ENCODE measurements at regions not wholly inside any gene's neighbourhood (a gene's known extent, or its start where the extent isn't known, plus 50 kb on each side); places are given as distances from the start of the nearest gene placed in this dataset.

DNA sequence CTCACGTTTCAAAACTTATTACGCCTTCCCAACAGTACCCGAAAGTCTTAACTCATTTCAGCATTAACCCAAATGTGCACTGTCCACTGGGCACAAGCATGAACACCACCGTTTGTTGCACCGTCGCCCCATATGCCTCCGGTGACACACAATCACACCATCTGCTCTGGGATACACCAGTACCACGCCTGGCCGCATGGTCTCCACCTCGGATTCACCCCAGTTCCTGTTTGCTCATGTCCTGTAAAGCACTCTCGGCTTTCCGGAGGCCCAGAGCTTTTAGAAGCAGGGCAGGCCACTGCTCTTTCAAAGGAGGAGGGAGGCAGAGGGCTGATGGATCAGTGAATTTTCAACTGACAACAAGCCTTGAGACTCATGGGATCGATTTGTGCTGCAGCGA, 1570.0 kb upstream of the DEFB115 start:
- Histone ChIP-seq H3K9ac (ENCODE audit: insufficient read length) (no peak overlapping the region), H3K27ac (no peak overlapping the region), H3K4me3 (no peak overlapping the region), H3K36me3 (ENCODE audit: insufficient read depth, low read length) (no peaks in the 10 kb centered on the region), H3K9me3 (ENCODE audit: low read depth, low read length) (no peaks in the 10 kb centered on the region)
- DNase-seq (ENCODE audit: low read depth, low spot score) = no peak
- TF ChIP-seq FOXP2 (optimal IDR thresholded peaks at IDR 0.05; ENCODE audit: control extremely low read depth, extremely low read length, insufficient read depth) (no peak), POLR2AphosphoS5 (IDR thresholded peaks at IDR 0.05; ENCODE audit: borderline replicate concordance, low read depth, low read length) (no peak), EZH2 (IDR thresholded peaks at IDR 0.05) (no peak)

DNA sequence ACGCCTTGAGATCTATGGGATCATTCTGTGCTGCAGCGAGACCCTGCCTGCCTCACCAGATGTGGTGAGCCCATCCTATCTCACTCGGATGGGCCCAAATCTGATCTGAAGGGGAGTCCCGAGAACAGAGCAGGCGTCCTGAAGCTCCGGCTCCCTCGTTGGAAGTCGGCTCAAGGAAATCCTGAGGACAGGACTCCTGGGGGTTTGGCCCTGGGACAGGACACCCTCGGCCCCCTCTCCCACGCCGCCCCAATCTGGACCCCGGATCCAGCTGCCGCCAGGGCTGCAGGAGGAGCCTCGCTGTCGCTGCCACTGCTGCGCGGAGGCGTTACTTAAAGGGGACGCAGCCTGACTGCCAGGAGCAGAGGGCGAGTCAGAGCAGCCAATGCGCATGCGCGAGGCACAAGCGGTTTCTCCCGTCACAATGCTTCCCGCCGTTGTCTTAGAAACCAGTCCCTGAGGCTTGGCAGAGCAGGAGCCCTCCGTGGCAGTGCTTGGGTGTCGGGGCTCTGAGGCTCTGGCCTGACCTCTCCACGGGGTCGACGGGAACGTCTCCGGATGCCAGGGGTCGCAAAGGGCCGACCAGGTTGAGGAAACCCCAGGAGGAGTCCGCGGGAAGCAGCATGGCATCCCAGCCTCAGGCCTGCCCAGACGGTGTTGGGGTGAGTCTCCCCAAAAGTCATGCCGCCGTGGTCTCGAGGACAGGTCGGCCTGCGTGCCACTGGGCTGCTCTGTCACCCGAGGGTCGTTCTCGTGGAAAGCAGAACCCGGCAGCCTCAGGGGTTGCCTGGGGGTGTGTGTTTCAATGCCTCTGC, 1567.8 kb upstream of the DEFB115 start:
- no peak for TF ChIP-seq FOXP2 (optimal IDR thresholded peaks at IDR 0.05; ENCODE audit: control extremely low read depth, extremely low read length, insufficient read depth)
- no peak for TF ChIP-seq EZH2 (IDR thresholded peaks at IDR 0.05)
- no peak for TF ChIP-seq POLR2AphosphoS5 (IDR thresholded peaks at IDR 0.05; ENCODE audit: borderline replicate concordance, low read depth, low read length)
- no peak for DNase-seq (ENCODE audit: low read depth, low spot score)
- Histone ChIP-seq H3K9ac (ENCODE audit: insufficient read length) (no peak overlapping the region), H3K27ac (no peak overlapping the region), H3K36me3 (ENCODE audit: insufficient read depth, low read length) (no peaks in the 10 kb centered on the region), H3K4me3 (no peak overlapping the region), H3K9me3 (ENCODE audit: low read depth, low read length) (no peaks in the 10 kb centered on the region)

DNA sequence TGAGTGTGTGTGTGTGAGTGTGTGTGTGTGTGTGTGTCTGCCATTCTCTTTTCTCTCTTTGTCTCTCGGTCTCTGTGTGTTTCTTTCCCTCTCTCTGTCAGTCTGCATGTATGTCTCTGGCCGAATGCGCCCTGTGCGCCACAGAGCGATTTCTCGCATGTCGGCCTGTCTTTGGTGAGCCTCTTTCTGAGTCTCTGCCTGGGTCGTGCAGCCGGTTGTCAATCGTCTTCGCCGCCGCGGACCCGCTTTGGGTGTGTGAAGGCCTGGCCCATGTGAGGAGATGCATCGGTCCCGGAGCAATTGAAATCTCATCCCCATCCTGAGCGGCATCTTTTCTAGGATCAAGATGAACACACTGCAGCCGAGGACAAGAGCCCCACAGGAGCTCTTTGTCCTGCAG, 1567.2 kb upstream of the DEFB115 start:
- H3K36me3 ChIP-seq (ENCODE audit: insufficient read depth, low read length) = no peaks in the 10 kb centered on the region
- H3K9ac ChIP-seq (ENCODE audit: insufficient read length) = no peak overlapping the region

DNA sequence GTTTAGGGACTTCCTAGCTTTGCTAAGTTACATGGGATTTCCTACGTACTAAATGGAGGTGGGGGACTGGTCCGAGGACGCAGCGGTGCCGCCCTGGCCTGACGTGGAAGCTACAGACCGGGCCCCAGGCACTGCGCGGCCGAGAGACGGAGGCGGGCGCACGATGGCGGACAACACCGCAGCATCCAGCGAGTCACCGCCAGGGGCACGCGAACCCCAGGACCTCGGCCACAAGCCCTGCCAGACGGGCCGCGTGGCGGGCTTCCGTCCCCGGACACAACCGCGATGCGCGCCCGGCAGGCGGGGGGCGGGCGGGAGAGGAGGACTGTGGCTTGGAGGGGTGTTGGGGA, 1516.9 kb upstream of the DEFB115 start:
- no peak overlapping the region for H3K9ac ChIP-seq (ENCODE audit: insufficient read length)
- no peaks in the 10 kb centered on the region for H3K9me3 ChIP-seq (ENCODE audit: low read depth, low read length)
- H3K27ac ChIP-seq = no peak overlapping the region
- TF ChIP-seq POLR2AphosphoS5 (IDR thresholded peaks at IDR 0.05; ENCODE audit: borderline replicate concordance, low read depth, low read length) (no peak), EZH2 (IDR thresholded peaks at IDR 0.05) (no peak), FOXP2 (optimal IDR thresholded peaks at IDR 0.05; ENCODE audit: control extremely low read depth, extremely low read length, insufficient read depth) (no peak)
- H3K36me3 ChIP-seq (ENCODE audit: insufficient read depth, low read length) = no peaks in the 10 kb centered on the region
- no peak for DNase-seq (ENCODE audit: low read depth, low spot score)
- H3K4me3 ChIP-seq = no peak overlapping the region

More for the DNA sequence above, 1567.2 kb upstream of the DEFB115 start:
- H3K27ac ChIP-seq = no peak overlapping the region
- no peak for TF ChIP-seq EZH2 (IDR thresholded peaks at IDR 0.05)
- TF ChIP-seq POLR2AphosphoS5 (IDR thresholded peaks at IDR 0.05; ENCODE audit: borderline replicate concordance, low read depth, low read length) = no peak
- TF ChIP-seq FOXP2 (optimal IDR thresholded peaks at IDR 0.05; ENCODE audit: control extremely low read depth, extremely low read length, insufficient read depth) = no peak
- DNase-seq (ENCODE audit: low read depth, low spot score) = no peak
- H3K4me3 ChIP-seq = no peak overlapping the region
- H3K9me3 ChIP-seq (ENCODE audit: low read depth, low read length) = no peaks in the 10 kb centered on the region

DNA sequence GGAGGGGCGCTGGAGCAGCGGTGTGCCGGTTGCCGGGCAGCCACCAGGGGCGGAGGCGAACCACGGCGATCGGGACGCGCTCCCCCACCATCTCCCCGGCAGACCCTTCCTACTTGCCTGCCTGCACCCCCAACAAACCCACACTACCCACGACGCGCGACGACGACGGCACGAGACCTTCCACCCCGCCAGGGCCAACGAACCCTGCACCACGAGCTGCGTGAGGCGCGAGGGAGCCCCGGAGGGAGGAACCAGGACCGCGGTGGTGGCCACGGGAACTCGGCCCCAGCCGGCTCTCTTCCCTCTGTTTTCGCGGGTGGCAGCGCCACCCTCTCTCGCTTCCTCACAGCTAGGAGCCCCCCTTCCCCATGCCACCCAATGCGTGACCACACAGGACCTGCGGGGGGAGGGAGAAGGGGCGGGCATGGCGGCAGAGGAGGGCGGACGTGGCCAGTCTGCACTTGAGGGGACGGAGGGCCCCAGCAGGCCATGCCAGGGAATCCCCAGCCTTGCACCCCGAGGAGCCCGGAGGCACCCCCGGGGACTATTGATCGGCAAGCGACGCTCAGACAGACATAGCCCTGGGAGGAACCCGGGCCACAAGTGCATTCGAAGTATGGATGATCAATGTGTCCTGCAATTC, 1516.4 kb upstream of the DEFB115 start:
- Histone ChIP-seq H3K36me3 (ENCODE audit: insufficient read depth, low read length) (no peaks in the 10 kb centered on the region), H3K27ac (no peak overlapping the region), H3K4me3 (no peak overlapping the region), H3K9ac (ENCODE audit: insufficient read length) (no peak overlapping the region), H3K9me3 (ENCODE audit: low read depth, low read length) (no peaks in the 10 kb centered on the region)
- TF ChIP-seq EZH2 (IDR thresholded peaks at IDR 0.05) = no peak
- TF ChIP-seq POLR2AphosphoS5 (IDR thresholded peaks at IDR 0.05; ENCODE audit: borderline replicate concordance, low read depth, low read length) = no peak
- TF ChIP-seq FOXP2 (optimal IDR thresholded peaks at IDR 0.05; ENCODE audit: control extremely low read depth, extremely low read length, insufficient read depth) = no peak
- DNase-seq (ENCODE audit: low read depth, low spot score) = no peak

DNA sequence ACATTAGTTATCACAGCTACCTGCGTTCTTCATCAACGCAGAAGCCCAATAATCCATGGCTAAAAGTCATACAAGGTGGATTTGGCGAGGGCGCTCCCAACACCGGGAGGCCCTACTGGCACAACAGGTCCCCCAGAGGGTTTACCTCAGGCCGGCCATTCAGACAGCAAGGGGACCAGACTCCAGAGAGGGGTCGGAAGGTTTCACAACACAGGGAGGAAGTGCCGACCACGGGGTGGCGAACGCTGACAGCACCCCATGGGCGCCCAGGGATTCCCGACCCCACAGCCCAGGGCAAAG, 1515.9 kb upstream of the DEFB115 start:
- Histone ChIP-seq H3K36me3 (ENCODE audit: insufficient read depth, low read length) (no peaks in the 10 kb centered on the region), H3K27ac (no peak overlapping the region), H3K9ac (ENCODE audit: insufficient read length) (no peak overlapping the region), H3K9me3 (ENCODE audit: low read depth, low read length) (no peaks in the 10 kb centered on the region), H3K4me3 (no peak overlapping the region)
- TF ChIP-seq EZH2 (IDR thresholded peaks at IDR 0.05) (no peak), FOXP2 (optimal IDR thresholded peaks at IDR 0.05; ENCODE audit: control extremely low read depth, extremely low read length, insufficient read depth) (no peak), POLR2AphosphoS5 (IDR thresholded peaks at IDR 0.05; ENCODE audit: borderline replicate concordance, low read depth, low read length) (no peak)
- no peak for DNase-seq (ENCODE audit: low read depth, low spot score)

DNA sequence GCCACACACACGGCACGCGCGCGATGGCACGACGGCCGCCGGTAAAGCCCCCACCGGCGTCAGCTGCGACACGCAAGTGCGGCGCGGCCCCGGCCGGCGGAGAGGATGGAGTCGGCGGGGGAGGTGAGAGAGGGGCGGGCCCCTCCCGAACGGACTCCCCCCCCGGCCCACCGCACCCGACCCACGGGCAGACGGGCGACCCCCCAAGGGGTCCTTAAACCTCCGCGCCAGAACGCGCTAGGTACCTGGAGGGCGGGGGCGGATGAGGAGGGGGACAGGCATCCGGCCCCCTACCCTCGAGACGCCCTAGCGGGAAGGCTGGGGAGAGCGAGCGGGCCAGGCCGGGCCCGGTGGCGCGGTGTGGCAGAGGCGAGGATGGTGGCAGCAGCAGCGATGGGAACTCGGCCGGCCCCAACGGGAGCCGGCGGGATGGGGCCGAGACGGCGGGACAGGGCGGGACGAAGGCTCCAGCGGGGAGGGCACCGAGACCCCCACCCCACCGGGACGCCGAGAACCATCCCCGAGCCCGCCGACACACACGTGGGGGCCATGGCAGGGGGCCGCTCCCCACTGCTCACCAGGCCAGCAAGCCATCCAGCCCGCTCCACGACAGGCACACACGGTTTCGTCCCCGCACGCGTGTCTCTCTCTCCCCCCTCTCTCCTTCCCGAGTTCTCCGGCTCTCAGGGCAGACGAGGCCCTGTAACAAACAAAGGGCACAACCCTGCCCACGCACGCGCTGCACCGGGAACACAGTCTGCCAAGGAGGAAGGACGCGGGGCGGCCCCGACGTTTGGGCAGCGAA, 1515.4 kb upstream of the DEFB115 start:
- TF ChIP-seq EZH2 (IDR thresholded peaks at IDR 0.05) = no peak
- no peak for TF ChIP-seq POLR2AphosphoS5 (IDR thresholded peaks at IDR 0.05; ENCODE audit: borderline replicate concordance, low read depth, low read length)
- TF ChIP-seq FOXP2 (optimal IDR thresholded peaks at IDR 0.05; ENCODE audit: control extremely low read depth, extremely low read length, insufficient read depth) = no peak
- H3K36me3 ChIP-seq (ENCODE audit: insufficient read depth, low read length) = no peaks in the 10 kb centered on the region
- H3K4me3 ChIP-seq = no peak overlapping the region
- H3K9ac ChIP-seq (ENCODE audit: insufficient read length) = no peak overlapping the region
- no peak overlapping the region for H3K27ac ChIP-seq
- no peak for DNase-seq (ENCODE audit: low read depth, low spot score)
- H3K9me3 ChIP-seq (ENCODE audit: low read depth, low read length) = no peaks in the 10 kb centered on the region

DNA sequence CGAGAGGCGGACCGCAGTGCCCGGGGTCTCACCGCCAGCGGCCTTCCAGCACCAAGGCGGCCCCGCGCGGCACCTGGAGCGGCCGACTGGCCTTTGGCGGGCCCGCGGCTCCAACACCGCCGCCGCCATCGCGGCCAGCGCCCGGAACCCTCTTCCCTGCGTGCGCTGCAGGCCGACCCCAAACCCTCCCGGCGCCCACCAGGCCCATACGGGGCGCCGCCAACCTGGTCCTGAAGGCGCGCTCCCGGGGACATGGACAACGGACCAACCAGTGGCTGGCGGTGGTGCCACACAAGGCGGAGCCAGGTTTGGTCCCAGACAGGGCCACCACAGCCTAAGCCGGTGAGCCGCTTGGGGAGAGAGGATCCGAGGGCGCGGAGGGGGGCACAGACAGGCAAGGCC, 1514.8 kb upstream of the DEFB115 start:
- Histone ChIP-seq H3K9me3 (ENCODE audit: low read depth, low read length) (no peaks in the 10 kb centered on the region), H3K9ac (ENCODE audit: insufficient read length) (no peak overlapping the region), H3K36me3 (ENCODE audit: insufficient read depth, low read length) (no peaks in the 10 kb centered on the region), H3K4me3 (no peak overlapping the region), H3K27ac (no peak overlapping the region)
- DNase-seq (ENCODE audit: low read depth, low spot score) = no peak
- no peak for TF ChIP-seq EZH2 (IDR thresholded peaks at IDR 0.05)
- no peak for TF ChIP-seq FOXP2 (optimal IDR thresholded peaks at IDR 0.05; ENCODE audit: control extremely low read depth, extremely low read length, insufficient read depth)
- TF ChIP-seq POLR2AphosphoS5 (IDR thresholded peaks at IDR 0.05; ENCODE audit: borderline replicate concordance, low read depth, low read length) = no peak
